ENCODE measurements at regions not wholly inside any gene's neighbourhood (a gene's known extent, or its start where the extent isn't known, plus 50 kb on each side); places are given as distances from the start of the nearest gene placed in this dataset.

- TF ChIP-seq USF2 (IDR thresholded peaks at IDR 0.05; ENCODE audit: borderline replicate concordance, low read depth, low read length) (no peak), PBX3 (IDR thresholded peaks at IDR 0.05) (peak; percentile 34; the same call in 1 of the 2 replicates), SIN3A (IDR thresholded peaks at IDR 0.05; ENCODE audit: borderline replicate concordance, low read depth, low read length) (0 out of 2 replicates have a peak, but pooled peaks have one; percentile 17), MEF2A (IDR thresholded peaks at IDR 0.05; ENCODE audit: borderline replicate concordance, low read depth) (no peak), JUND (IDR thresholded peaks at IDR 0.05) (peak; percentile 67), ELF1 (IDR thresholded peaks at IDR 0.05) (no peak), GABPA (IDR thresholded peaks at IDR 0.05; ENCODE audit: low read depth) (no peak), CTCF (IDR thresholded peaks at IDR 0.05) (no peak), ZBTB33 (IDR thresholded peaks at IDR 0.05; ENCODE audit: borderline replicate concordance, low read depth) (no peak), GATA2 (CRISPR knock-in tag; IDR thresholded peaks at IDR 0.05) (no peak)
Measured at GRCh38 chr1:220957233-220957605, 78.0 kb downstream of the HLX start (continued).

GRCh38 chr1:220958234-220958633 is 79.0 kb downstream of the HLX start:
- Histone ChIP-seq H3K36me3 (replicated peaks in 1 of 2; ENCODE audit: control insufficient read depth in 1 of 2, insufficient read depth in 2 of 2, low read length in 1 of 2) (no peaks in the 10 kb centered on the region), H3K79me2 (ENCODE audit: insufficient read depth) (no peaks in the 10 kb centered on the region), H3K4me2 (no peak overlapping the region), H3K27me3 (ENCODE audit: insufficient read depth) (no peaks in the 10 kb centered on the region), H3K9me3 (no peaks in the 10 kb centered on the region), H3K9ac (no peak overlapping the region), H4K20me1 (ENCODE audit: insufficient read depth) (no peaks in the 10 kb centered on the region), H3K9me2 (no peaks in the 10 kb centered on the region), H3K27ac (ENCODE audit: low read depth in 2 of 2, low read length in 1 of 2) (no peak overlapping the region), H3F3A (replicated peaks; ENCODE audit: insufficient read depth) (peaks cover 22% of the 10 kb centered on the region), H3K4me1 (ENCODE audit: control insufficient read depth in 1 of 2, insufficient read depth in 2 of 2, low read depth in 1 of 2, low read length in 1 of 2) (peaks cover 0 to 13% of the 10 kb centered on the region in 2 experiments; a peak in 3 of 4 replicates), H3K4me3 (ENCODE audit: low read depth in 2 of 2, low read length in 1 of 2) (no peak overlapping the region), H2AFZ (ENCODE audit: low read depth) (no peak overlapping the region)
- no peak for DNase-seq
- no peak for TF ChIP-seq MEF2A (IDR thresholded peaks at IDR 0.05; ENCODE audit: borderline replicate concordance, low read depth)
- TF ChIP-seq USF2 (IDR thresholded peaks at IDR 0.05; ENCODE audit: borderline replicate concordance, low read depth, low read length), result no peak
- no peak for TF ChIP-seq EP300 (IDR thresholded peaks at IDR 0.05; ENCODE audit: borderline replicate concordance in 1 of 2, low read depth in 1 of 2, low read length in 1 of 2)
- no peak for TF ChIP-seq POLR2AphosphoS5 (IDR thresholded peaks at IDR 0.05; ENCODE audit: low read depth, low read length)
- WGBS (ENCODE audit: low lambda C conversion rate), result 92% methylated on average over 1 of the region's 1 CpG
- CTCF ChIA-PET, result no interaction called here
- POLR2A ChIA-PET, result no interaction called here
